HCT116 (cell line): ENCODE measurements at regions not wholly inside any gene's neighbourhood (a gene's known extent, or its start where the extent isn't known, plus 50 kb on each side); places are given as distances from the start of the nearest gene placed in this dataset.

ENCODE experiments used
- ATAC-seq: fragments of 200-7000 bp; cut with Tn5 transposase; 2 replicates; pipeline ENCODE4 v1.9.1; 2020; ENCODE audit warnings: mild to moderate bottlenecking, moderate library complexity
- BruUV-seq: library from RNA; stranded (reverse); fragments of 400-500 nt; replicated peaks from 2 replicates; lab custom pipeline; 2021; lab: Mats Ljungman, UMichigan
- CTCF ChIA-PET: fragments of 300-600 bp; sonication (Branson Sonifier 250); formaldehyde crosslinking; loops from one replicate; lab custom pipeline; 2021; ENCODE audit warnings: antibody characterized with exemption; lab: Charles Lee
- POLR2A ChIA-PET: fragments of 300-600, 350-600 bp; sonication (Branson Sonifier 250); formaldehyde crosslinking; loops from one replicate; lab custom pipeline; 2021; ENCODE audit warnings: antibody characterized with exemption; lab: Charles Lee
- RAD21 ChIA-PET, 2 experiments: fragments of 300-600 bp; sonication (Branson Sonifier 250); formaldehyde crosslinking; loops; one replicate each; lab custom pipeline; 2023; ENCODE audit warnings: low total read pairs in 2 of 2; ENCODE audit not compliant: uncharacterized antibody in 2 of 2, unreplicated experiment in 2 of 2, low non-redundant PET in 1 of 2; lab: Charles Lee
- DNase-seq: peaks from one replicate; pipeline ENCODE4 v3.0.0-alpha.2; 2010; ENCODE audit warnings: low read depth, low spot score
- H2AFZ ChIP-seq: fragments of 200-600 bp; shearing (Covaris generic), sonication (generic); 2 replicates; pipeline ENCODE4 v1.6.1; 2017; ENCODE audit warnings: low read depth, mixed run types, mixed read lengths, antibody characterized with exemption, low read length; ENCODE audit not compliant: poor library complexity, severe bottlenecking
- H3K27ac ChIP-seq: 2 replicates; pipeline ENCODE4 v1.5.1; 2012; ENCODE audit warnings: low read depth, low read length
- H3K27me3 ChIP-seq: fragments of 200-600 bp; sonication (generic); 2 replicates; pipeline ENCODE4 v1.6.1; 2016; ENCODE audit warnings: mixed run types, low read length, mixed read lengths; ENCODE audit not compliant: insufficient read depth
- H3K36me3 ChIP-seq, 2 experiments: fragments of 200-500 bp in 1 of 2; fragments of 200-600 bp in 1 of 2; sonication (Bioruptor generic) in 1 of 2; sonication (generic) in 1 of 2; 2 replicates each; pipeline versions ENCODE4 v1.5.1 to v1.6.1; 2014 to 2016; ENCODE audit warnings: low read length in 2 of 2, inconsistent platforms in 1 of 2, mixed read lengths in 1 of 2, mixed run types in 1 of 2; ENCODE audit not compliant: insufficient read depth in 2 of 2, control insufficient read depth in 1 of 2
- H3K4me1 ChIP-seq, 2 experiments: fragments of 200-600 bp in 1 of 2; sonication (generic) in 1 of 2; 2 replicates each; pipeline versions ENCODE4 v1.5.1 to v1.6.1; 2012 to 2017; ENCODE audit warnings: low read length in 2 of 2, inconsistent platforms in 1 of 2, mild to moderate bottlenecking in 1 of 2, mixed read lengths in 1 of 2, mixed run types in 1 of 2, moderate library complexity in 1 of 2; ENCODE audit not compliant: insufficient read depth in 2 of 2, control insufficient read depth in 1 of 2
- H3K4me2 ChIP-seq: fragments of 200-600 bp; sonication (generic); 2 replicates; pipeline ENCODE4 v1.6.1; 2017; ENCODE audit warnings: mixed run types, low read length, mixed read lengths
- H3K4me3 ChIP-seq, 2 experiments: fragments of 200-600 bp in 1 of 2; sonication (generic) in 1 of 2; replicated peaks in 1 of 2; 2 replicates each; pipeline ENCODE4 v1.5.1; 2011 to 2016; ENCODE audit warnings: low read length in 2 of 2, control low read depth in 1 of 2, low read depth in 1 of 2, mild to moderate bottlenecking in 1 of 2, mixed read lengths in 1 of 2, mixed run types in 1 of 2
- H3K79me2 ChIP-seq: fragments of 200-600 bp; sonication (generic); 2 replicates; pipeline ENCODE4 v1.6.1; 2017; ENCODE audit warnings: mild to moderate bottlenecking, mixed run types, low read length, moderate library complexity, mixed read lengths; ENCODE audit not compliant: insufficient read depth
- H3K9ac ChIP-seq: fragments of 200-600 bp; sonication (generic); 2 replicates; pipeline ENCODE4 v1.6.1; 2016; ENCODE audit warnings: low read length, mixed read lengths
- H3K9me2 ChIP-seq: fragments of 200-600 bp; sonication (generic), shearing (Covaris generic); 2 replicates; pipeline ENCODE4 v1.6.1; 2017; ENCODE audit warnings: mixed run types, mild to moderate bottlenecking, moderate library complexity; ENCODE audit not compliant: insufficient read depth
- H3K9me3 ChIP-seq, 2 experiments: fragments of 200-500 bp in 1 of 2; fragments of 200-600 bp in 1 of 2; sonication (Bioruptor generic) in 1 of 2; sonication (generic) in 1 of 2; 2 replicates each; pipeline ENCODE4 v1.6.1; 2014 to 2017; ENCODE audit warnings: low read length in 2 of 2, mixed read lengths in 2 of 2, inconsistent platforms in 1 of 2, low read depth in 1 of 2, mild to moderate bottlenecking in 1 of 2, mixed run types in 1 of 2, moderate library complexity in 1 of 2; ENCODE audit not compliant: control insufficient read depth in 1 of 2, insufficient read depth in 1 of 2
- H4K20me1 ChIP-seq: fragments of 200-600 bp; sonication (generic), shearing (Covaris generic); 2 replicates; pipeline ENCODE4 v1.6.1; 2017; ENCODE audit warnings: mixed run types, mild to moderate bottlenecking, moderate library complexity; ENCODE audit not compliant: insufficient read depth
- ATF3 ChIP-seq: IDR thresholded peaks from 2 replicates; pipeline ENCODE4 v1.6.1; 2012
- CBX3 ChIP-seq: IDR thresholded peaks from 2 replicates; pipeline ENCODE4 v1.6.1; 2012; ENCODE audit warnings: low read depth
- CEBPB ChIP-seq: IDR thresholded peaks from 2 replicates; pipeline ENCODE4 v1.6.1; 2012; ENCODE audit warnings: low read depth
- CTCF ChIP-seq, 3 experiments: fragments of 200-600 bp in 1 of 3; sonication (generic) in 1 of 3; IDR thresholded peaks in 2 of 3; conservative IDR thresholded peaks in 1 of 3; 2 replicates each; pipeline ENCODE4 v1.5.1; 2012 to 2017; ENCODE audit warnings: low read depth in 2 of 3, low read length in 2 of 3, antibody characterized with exemption in 1 of 3, borderline replicate concordance in 1 of 3, control low read depth in 1 of 3, mild to moderate bottlenecking in 1 of 3, mixed read lengths in 1 of 3, mixed run types in 1 of 3, moderate library complexity in 1 of 3; ENCODE audit not compliant: insufficient read depth in 1 of 3
- ELF1 ChIP-seq: IDR thresholded peaks from 2 replicates; pipeline ENCODE4 v1.6.1; 2012; ENCODE audit warnings: low read depth, borderline replicate concordance
- EZH2 ChIP-seq: fragments of 200-600 bp; sonication (generic); IDR thresholded peaks from 2 replicates; pipeline ENCODE4 v1.6.1; 2017; ENCODE audit warnings: antibody characterized with exemption, mixed run types
- FOSL1 ChIP-seq: IDR thresholded peaks from 2 replicates; pipeline ENCODE4 v1.6.1; 2012; ENCODE audit warnings: low read depth
- JUND ChIP-seq: IDR thresholded peaks from 2 replicates; pipeline ENCODE4 v1.6.1; 2012
- POLR2A ChIP-seq: IDR thresholded peaks from 2 replicates; pipeline ENCODE4 v1.7.0; 2011; ENCODE audit warnings: borderline replicate concordance; ENCODE audit not compliant: insufficient read depth, insufficient read length; ENCODE audit errors: extremely low read depth
- POLR2AphosphoS5 ChIP-seq: IDR thresholded peaks from 2 replicates; pipeline ENCODE4 v1.6.1; 2011; ENCODE audit warnings: mild to moderate bottlenecking, low read depth, low read length, moderate library complexity
- SIN3A ChIP-seq: IDR thresholded peaks from 2 replicates; pipeline ENCODE4 v1.6.1; 2012; ENCODE audit warnings: low read depth
- SP1 ChIP-seq: IDR thresholded peaks from 2 replicates; pipeline ENCODE4 v1.6.1; 2012; ENCODE audit warnings: low read depth
- SRF ChIP-seq: IDR thresholded peaks from 2 replicates; pipeline ENCODE4 v1.6.1; 2012; ENCODE audit warnings: low read depth
- TCF7L2 ChIP-seq: IDR thresholded peaks from 2 replicates; pipeline ENCODE4 v1.7.0; 2011; ENCODE audit warnings: borderline replicate concordance, inconsistent platforms; ENCODE audit not compliant: insufficient read depth, insufficient read length; ENCODE audit errors: extremely low read depth
- YY1 ChIP-seq: IDR thresholded peaks from 2 replicates; pipeline ENCODE4 v1.6.1; 2011; ENCODE audit warnings: low read length, low read depth, moderate library complexity, mild to moderate bottlenecking; ENCODE audit not compliant: insufficient replicate concordance; ENCODE audit errors: extremely low read depth
- ZBTB33 ChIP-seq: IDR thresholded peaks from 2 replicates; pipeline ENCODE4 v1.6.1; 2011; ENCODE audit warnings: mild to moderate bottlenecking, low read length, moderate library complexity; ENCODE audit not compliant: insufficient replicate concordance; ENCODE audit errors: extremely low read depth
- ZNF274 ChIP-seq: fragments of 200-500 bp; sonication (Bioruptor generic); IDR thresholded peaks from 2 replicates; pipeline ENCODE4 v1.6.1; 2014; ENCODE audit warnings: mild to moderate bottlenecking, low read depth, low read length, inconsistent platforms
- intact Hi-C: fragments of 100-400 bp; cut with micrococcal nuclease; formaldehyde crosslinking; loops from 2 replicates; pipeline ENCODE4 v1.10.0; 2022

GRCh38 chr5:167112556-167112955, 1178.9 kb upstream of the WWC1 start:
- ChIA-PET POLR2A (no interaction called here), CTCF (no interaction called here), RAD21 (no interaction called here)
- Histone ChIP-seq H3K27me3 (no peaks in the 10 kb centered on the region), H3K4me3 (no peak overlapping the region), H3K4me2 (no peak overlapping the region), H3K79me2 (no peaks in the 10 kb centered on the region), H2AFZ (no peak overlapping the region), H3K27ac (no peak overlapping the region), H3K4me1 (no peaks in the 10 kb centered on the region), H3K36me3 (no peaks in the 10 kb centered on the region), H3K9ac (no peak overlapping the region), H3K9me3 (peaks cover 0 to 6% of the 10 kb centered on the region in 2 experiments; a peak in 2 of 4 replicates), H3K9me2 (no peaks in the 10 kb centered on the region), H4K20me1 (no peaks in the 10 kb centered on the region)
- TF ChIP-seq JUND: no peak
- no peak for TF ChIP-seq CBX3
- TF ChIP-seq SIN3A: no peak
- no peak for TF ChIP-seq FOSL1
- no peak for TF ChIP-seq POLR2A
- TF ChIP-seq ZBTB33: no peak
- no peak for TF ChIP-seq YY1
- no peak for TF ChIP-seq ZNF274
- no peak for TF ChIP-seq EZH2
- no peak for TF ChIP-seq ELF1
- TF ChIP-seq SP1: no peak
- TF ChIP-seq ATF3: no peak
- TF ChIP-seq TCF7L2: no peak
- TF ChIP-seq CTCF (IDR thresholded peaks at IDR 0.05 in 2 of 3, conservative IDR thresholded peaks at IDR 0.05 in 1 of 3; ENCODE audit: borderline replicate concordance in 1 of 3, insufficient read depth in 1 of 3, low read depth in 2 of 3, low read length in 2 of 3): no peak
- no peak for TF ChIP-seq POLR2AphosphoS5
- TF ChIP-seq SRF: no peak
- TF ChIP-seq CEBPB: no peak
- DNase-seq: no peak
- no peak for ATAC-seq
- BruUV-seq: no TSS peak
- intact Hi-C loops: no loop called here
